GM12878 (cell line): ENCODE measurements at regions not wholly inside any gene's neighbourhood (a gene's known extent, or its start where the extent isn't known, plus 50 kb on each side); places are given as distances from the start of the nearest gene placed in this dataset.

ENCODE experiments used
- ATAC-seq: fragments of 200-7000 bp; cut with Tn5 transposase; 3 replicates; pipeline ENCODE4 v1.9.1; 2020; ENCODE audit warnings: mild to moderate bottlenecking, moderate library complexity
- BruUV-seq: library from RNA; stranded (reverse); fragments of 400-500 nt; replicated peaks from 2 replicates; lab custom pipeline; 2021; lab: Mats Ljungman, UMichigan
- CTCF ChIA-PET: fragments of 300-600 bp; sonication (Branson Sonifier 250); formaldehyde crosslinking; extraction: SDS; loops from one replicate; lab custom pipeline; 2021; ENCODE audit warnings: inconsistent platforms; lab: Yijun Ruan, JAX
- POLR2A ChIA-PET: fragments of 350-600 bp; formaldehyde crosslinking; extraction: SDS; loops from one replicate; lab custom pipeline; 2021; ENCODE audit warnings: inconsistent platforms; lab: Charles Lee
- RAD21 ChIA-PET: fragments of 300-600 bp; sonication (Branson Sonifier 250); formaldehyde crosslinking; loops from one replicate; lab custom pipeline; 2023; ENCODE audit warnings: antibody characterized with exemption; ENCODE audit not compliant: unreplicated experiment; lab: Charles Lee
- SMC1A ChIA-PET: fragments of 300-600 bp; sonication (Branson Sonifier 250); formaldehyde crosslinking; loops from one replicate; lab custom pipeline; 2023; ENCODE audit not compliant: unreplicated experiment, uncharacterized antibody; lab: Charles Lee
- DNase-seq: peaks from one replicate; pipeline ENCODE4 v3.0.0-alpha.2; 2011; ENCODE audit warnings: low read depth, low spot score
- FAIRE-seq: peaks from 3 replicates; lab custom pipeline; 2011; peaks lifted over from hg19 to GRCh38; lab: Jason Lieb, UNC
- H2AFZ ChIP-seq: 2 replicates; pipeline ENCODE4 v1.6.0; 2011; ENCODE audit warnings: low read depth, low read length, control low read depth; ENCODE audit not compliant: control insufficient read depth
- H3K27ac ChIP-seq: 2 replicates; pipeline ENCODE4 v1.5.1; 2011; ENCODE audit warnings: control low read depth; ENCODE audit not compliant: control insufficient read depth, insufficient read depth
- H3K27me3 ChIP-seq, 2 experiments: replicated peaks in 1 of 2; 2 replicates each; pipeline versions ENCODE4 v1.6.0 to v1.6.1; 2011; ENCODE audit warnings: low read length in 1 of 2; ENCODE audit not compliant: control insufficient read depth in 2 of 2, insufficient read depth in 2 of 2
- H3K36me3 ChIP-seq, 2 experiments: 2 replicates each; pipeline ENCODE4 v1.5.1; 2011; ENCODE audit warnings: low read length in 1 of 2; ENCODE audit not compliant: control insufficient read depth in 2 of 2, insufficient read depth in 2 of 2
- H3K4me1 ChIP-seq: 2 replicates; pipeline ENCODE4 v1.6.1; 2011; ENCODE audit warnings: mild to moderate bottlenecking, low read length, moderate library complexity, mixed read lengths; ENCODE audit not compliant: control insufficient read depth, insufficient read depth
- H3K4me2 ChIP-seq: 2 replicates; pipeline ENCODE4 v1.6.0; 2011; ENCODE audit warnings: control low read depth; ENCODE audit not compliant: control insufficient read depth, insufficient read depth
- H3K4me3 ChIP-seq: fragments of 200-600 bp; sonication (generic); 2 replicates; pipeline ENCODE4 v1.5.1; 2016
- H3K79me2 ChIP-seq: 2 replicates; pipeline ENCODE4 v1.6.0; 2011; ENCODE audit warnings: low read length; ENCODE audit not compliant: control insufficient read depth, insufficient read depth
- H3K9ac ChIP-seq: 2 replicates; pipeline ENCODE4 v1.8.0; 2011; ENCODE audit warnings: low read length, control low read depth, mixed read lengths; ENCODE audit not compliant: control insufficient read depth, insufficient read depth
- H3K9me3 ChIP-seq: replicated peaks from 3 replicates; pipeline ENCODE4 v1.5.1; 2011; ENCODE audit warnings: mild to moderate bottlenecking, low read length; ENCODE audit not compliant: control insufficient read depth, insufficient read depth
- H4K20me1 ChIP-seq: 2 replicates; pipeline ENCODE4 v1.6.0; 2011; ENCODE audit not compliant: control insufficient read depth, insufficient read depth
- BCL11A ChIP-seq: IDR thresholded peaks from 2 replicates; pipeline ENCODE4 v1.6.1; 2011; ENCODE audit warnings: low read depth, low read length
- BRCA1 ChIP-seq: IDR thresholded peaks from 2 replicates; pipeline ENCODE4 v1.6.1; 2011; ENCODE audit warnings: low read depth, low read length, improper control_type of control experiment
- CHD4 ChIP-seq: fragments of 200-600 bp; sonication (generic); IDR thresholded peaks from 2 replicates; pipeline ENCODE4 v1.6.1; 2016; ENCODE audit warnings: mild to moderate bottlenecking
- FOXM1 ChIP-seq: IDR thresholded peaks from 2 replicates; pipeline ENCODE4 v1.6.1; 2012; ENCODE audit warnings: low read depth, mild to moderate bottlenecking, inconsistent platforms, low read length, moderate library complexity
- HDGF ChIP-seq: fragments of 450-650 bp; IDR thresholded peaks from 2 replicates; pipeline ENCODE4 v1.6.1; 2016; ENCODE audit warnings: antibody characterized with exemption
- NFYA ChIP-seq: IDR thresholded peaks from 2 replicates; pipeline ENCODE4 v1.6.1; 2011; ENCODE audit warnings: low read depth, mild to moderate bottlenecking, low read length, improper control_type of control experiment, borderline replicate concordance
- RAD51 ChIP-seq: fragments of 450-650 bp; IDR thresholded peaks from 2 replicates; pipeline ENCODE4 v1.6.1; 2016; ENCODE audit warnings: moderate library complexity, mild to moderate bottlenecking, inconsistent platforms
- TCF12 ChIP-seq: IDR thresholded peaks from 2 replicates; pipeline ENCODE4 v1.6.1; 2011; ENCODE audit warnings: low read depth, mild to moderate bottlenecking, low read length
- ZNF207 ChIP-seq: fragments of 450-650 bp; IDR thresholded peaks from 2 replicates; pipeline ENCODE4 v1.6.1; 2014; ENCODE audit warnings: antibody characterized with exemption, mild to moderate bottlenecking, borderline replicate concordance
- ZNF622 ChIP-seq: fragments of 450-650 bp; IDR thresholded peaks from 2 replicates; pipeline ENCODE4 v1.6.1; 2017; ENCODE audit warnings: mild to moderate bottlenecking, inconsistent platforms
- WGBS: methylation state at CpG from one replicate; pipeline ENCODE4 v1.1.6; 2016; ENCODE audit warnings: low lambda C conversion rate; ENCODE audit not compliant: insufficient replicate concordance, insufficient coverage; ENCODE audit errors: missing lambda C conversion rate; 5-methylcytosine and 5-hydroxymethylcytosine counted together
- in situ Hi-C: fragments of 300-500 bp; cut with MboI; formaldehyde crosslinking; loops from 9 replicates; pipeline ENCODE4 v1.14.3; 2018; ENCODE audit warnings: mixed read lengths
- intact Hi-C: fragments of 100-400 bp; cut with micrococcal nuclease; formaldehyde crosslinking; loops from one replicate; pipeline ENCODE4 v1.14.2; 2022; ENCODE audit not compliant: unreplicated experiment
- TF ChIP-seq, protein P1 (sequence below): fragments of 450-650 bp; formaldehyde crosslinking; IDR thresholded peaks from 2 replicates; pipeline ENCODE4 v1.4.0; 2020; ENCODE audit warnings: mild to moderate bottlenecking, moderate library complexity
- TF ChIP-seq, protein P2 (sequence below): IDR thresholded peaks from 2 replicates; pipeline ENCODE4 v1.6.1; 2012; ENCODE audit warnings: low read depth, low read length, improper control_type of control experiment
- TF ChIP-seq, protein P3 (sequence below): fragments of 450-650 bp; IDR thresholded peaks from 2 replicates; pipeline ENCODE4 v1.6.1; 2017; ENCODE audit warnings: mild to moderate bottlenecking, low read depth, inconsistent platforms; ENCODE audit not compliant: poor library complexity, severe bottlenecking
- TF ChIP-seq, protein P4 (sequence below): fragments of 450-650 bp; conservative IDR thresholded peaks from 2 replicates; pipeline ENCODE4 v1.6.1; 2017; ENCODE audit warnings: mild to moderate bottlenecking, moderate library complexity

DNA sequence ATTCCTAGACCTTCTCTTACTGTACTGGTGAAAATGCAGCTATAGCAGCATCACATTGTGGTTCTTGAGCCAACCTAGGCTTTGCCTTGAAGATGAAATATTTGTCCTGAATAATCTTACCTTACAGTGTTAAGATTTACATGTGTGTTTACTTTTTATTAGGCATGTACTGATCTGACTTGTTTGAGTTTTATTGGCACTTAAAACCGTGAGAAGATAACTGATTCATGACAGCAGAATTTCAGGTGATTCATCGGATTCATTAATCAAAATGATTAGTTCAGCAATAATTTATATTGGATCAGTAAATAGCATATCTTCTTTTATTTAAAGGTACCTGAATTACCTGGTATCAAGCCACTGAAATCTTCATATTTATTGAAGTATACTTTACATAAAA is 296.3 kb downstream of the KLF5 start:
- BruUV-seq: no TSS peak
- SMC1A ChIA-PET: no interaction called here
- ATAC-seq: no peak
- RAD21 ChIA-PET: no interaction called here
- Histone ChIP-seq H3K4me2 (no peak overlapping the region), H3K9ac (no peak overlapping the region), H3K27me3 (no peaks in the 10 kb centered on the region), H2AFZ (no peak overlapping the region), H3K27ac (no peak overlapping the region), H3K36me3 (no peaks in the 10 kb centered on the region), H3K79me2 (no peaks in the 10 kb centered on the region), H3K4me3 (no peak overlapping the region), H3K4me1 (no peaks in the 10 kb centered on the region), H4K20me1 (no peaks in the 10 kb centered on the region), H3K9me3 (no peaks in the 10 kb centered on the region)
- TF ChIP-seq ZNF622 (no peak), TCF12 (no peak), ZNF207 (no peak), RAD51 (no peak), FOXM1 (no peak), NFYA (no peak), BRCA1 (no peak), BCL11A (no peak), HDGF (no peak), CHD4 (no peak)
- TF ChIP-seq, protein P1, sequence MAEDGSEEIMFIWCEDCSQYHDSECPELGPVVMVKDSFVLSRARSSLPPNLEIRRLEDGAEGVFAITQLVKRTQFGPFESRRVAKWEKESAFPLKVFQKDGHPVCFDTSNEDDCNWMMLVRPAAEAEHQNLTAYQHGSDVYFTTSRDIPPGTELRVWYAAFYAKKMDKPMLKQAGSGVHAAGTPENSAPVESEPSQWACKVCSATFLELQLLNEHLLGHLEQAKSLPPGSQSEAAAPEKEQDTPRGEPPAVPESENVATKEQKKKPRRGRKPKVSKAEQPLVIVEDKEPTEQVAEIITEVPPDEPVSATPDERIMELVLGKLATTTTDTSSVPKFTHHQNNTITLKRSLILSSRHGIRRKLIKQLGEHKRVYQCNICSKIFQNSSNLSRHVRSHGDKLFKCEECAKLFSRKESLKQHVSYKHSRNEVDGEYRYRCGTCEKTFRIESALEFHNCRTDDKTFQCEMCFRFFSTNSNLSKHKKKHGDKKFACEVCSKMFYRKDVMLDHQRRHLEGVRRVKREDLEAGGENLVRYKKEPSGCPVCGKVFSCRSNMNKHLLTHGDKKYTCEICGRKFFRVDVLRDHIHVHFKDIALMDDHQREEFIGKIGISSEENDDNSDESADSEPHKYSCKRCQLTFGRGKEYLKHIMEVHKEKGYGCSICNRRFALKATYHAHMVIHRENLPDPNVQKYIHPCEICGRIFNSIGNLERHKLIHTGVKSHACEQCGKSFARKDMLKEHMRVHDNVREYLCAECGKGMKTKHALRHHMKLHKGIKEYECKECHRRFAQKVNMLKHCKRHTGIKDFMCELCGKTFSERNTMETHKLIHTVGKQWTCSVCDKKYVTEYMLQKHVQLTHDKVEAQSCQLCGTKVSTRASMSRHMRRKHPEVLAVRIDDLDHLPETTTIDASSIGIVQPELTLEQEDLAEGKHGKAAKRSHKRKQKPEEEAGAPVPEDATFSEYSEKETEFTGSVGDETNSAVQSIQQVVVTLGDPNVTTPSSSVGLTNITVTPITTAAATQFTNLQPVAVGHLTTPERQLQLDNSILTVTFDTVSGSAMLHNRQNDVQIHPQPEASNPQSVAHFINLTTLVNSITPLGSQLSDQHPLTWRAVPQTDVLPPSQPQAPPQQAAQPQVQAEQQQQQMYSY (CRISPR knock-in tag): no peak
- TF ChIP-seq, protein P2, sequence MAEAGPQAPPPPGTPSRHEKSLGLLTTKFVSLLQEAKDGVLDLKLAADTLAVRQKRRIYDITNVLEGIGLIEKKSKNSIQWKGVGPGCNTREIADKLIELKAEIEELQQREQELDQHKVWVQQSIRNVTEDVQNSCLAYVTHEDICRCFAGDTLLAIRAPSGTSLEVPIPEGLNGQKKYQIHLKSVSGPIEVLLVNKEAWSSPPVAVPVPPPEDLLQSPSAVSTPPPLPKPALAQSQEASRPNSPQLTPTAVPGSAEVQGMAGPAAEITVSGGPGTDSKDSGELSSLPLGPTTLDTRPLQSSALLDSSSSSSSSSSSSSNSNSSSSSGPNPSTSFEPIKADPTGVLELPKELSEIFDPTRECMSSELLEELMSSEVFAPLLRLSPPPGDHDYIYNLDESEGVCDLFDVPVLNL: no peak
- TF ChIP-seq, protein P3, sequence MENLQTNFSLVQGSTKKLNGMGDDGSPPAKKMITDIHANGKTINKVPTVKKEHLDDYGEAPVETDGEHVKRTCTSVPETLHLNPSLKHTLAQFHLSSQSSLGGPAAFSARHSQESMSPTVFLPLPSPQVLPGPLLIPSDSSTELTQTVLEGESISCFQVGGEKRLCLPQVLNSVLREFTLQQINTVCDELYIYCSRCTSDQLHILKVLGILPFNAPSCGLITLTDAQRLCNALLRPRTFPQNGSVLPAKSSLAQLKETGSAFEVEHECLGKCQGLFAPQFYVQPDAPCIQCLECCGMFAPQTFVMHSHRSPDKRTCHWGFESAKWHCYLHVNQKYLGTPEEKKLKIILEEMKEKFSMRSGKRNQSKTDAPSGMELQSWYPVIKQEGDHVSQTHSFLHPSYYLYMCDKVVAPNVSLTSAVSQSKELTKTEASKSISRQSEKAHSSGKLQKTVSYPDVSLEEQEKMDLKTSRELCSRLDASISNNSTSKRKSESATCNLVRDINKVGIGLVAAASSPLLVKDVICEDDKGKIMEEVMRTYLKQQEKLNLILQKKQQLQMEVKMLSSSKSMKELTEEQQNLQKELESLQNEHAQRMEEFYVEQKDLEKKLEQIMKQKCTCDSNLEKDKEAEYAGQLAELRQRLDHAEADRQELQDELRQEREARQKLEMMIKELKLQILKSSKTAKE: no peak
- TF ChIP-seq, protein P4, sequence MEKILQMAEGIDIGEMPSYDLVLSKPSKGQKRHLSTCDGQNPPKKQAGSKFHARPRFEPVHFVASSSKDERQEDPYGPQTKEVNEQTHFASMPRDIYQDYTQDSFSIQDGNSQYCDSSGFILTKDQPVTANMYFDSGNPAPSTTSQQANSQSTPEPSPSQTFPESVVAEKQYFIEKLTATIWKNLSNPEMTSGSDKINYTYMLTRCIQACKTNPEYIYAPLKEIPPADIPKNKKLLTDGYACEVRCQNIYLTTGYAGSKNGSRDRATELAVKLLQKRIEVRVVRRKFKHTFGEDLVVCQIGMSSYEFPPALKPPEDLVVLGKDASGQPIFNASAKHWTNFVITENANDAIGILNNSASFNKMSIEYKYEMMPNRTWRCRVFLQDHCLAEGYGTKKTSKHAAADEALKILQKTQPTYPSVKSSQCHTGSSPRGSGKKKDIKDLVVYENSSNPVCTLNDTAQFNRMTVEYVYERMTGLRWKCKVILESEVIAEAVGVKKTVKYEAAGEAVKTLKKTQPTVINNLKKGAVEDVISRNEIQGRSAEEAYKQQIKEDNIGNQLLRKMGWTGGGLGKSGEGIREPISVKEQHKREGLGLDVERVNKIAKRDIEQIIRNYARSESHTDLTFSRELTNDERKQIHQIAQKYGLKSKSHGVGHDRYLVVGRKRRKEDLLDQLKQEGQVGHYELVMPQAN: no peak
- 11% methylated on average over 2 of the region's 2 CpGs for WGBS
- no peak for FAIRE-seq
- POLR2A ChIA-PET: no interaction called here
- in situ Hi-C loops (no loop called here), intact Hi-C loops (no loop called here)
- CTCF ChIA-PET: no interaction called here
- no peak for DNase-seq
